ENCODE measurements at regions not wholly inside any gene's neighbourhood (a gene's known extent, or its start where the extent isn't known, plus 50 kb on each side); places are given as distances from the start of the nearest gene placed in this dataset.

- no peak overlapping the region for H4K91ac ChIP-seq (ENCODE audit: insufficient read length, low read depth, low read length)
These were observed 99.9 kb downstream of the CLDN1 start for GRCh38 chr3:190222360-190222759.

More at GRCh38 chr3:190222360-190222759, 99.9 kb downstream of the CLDN1 start:
- Histone ChIP-seq H3K9ac (ENCODE audit: extremely low read depth, insufficient read length, low read length) (no peak overlapping the region), H2BK120ac (ENCODE audit: low read depth, low read length, poor library complexity, severe bottlenecking) (no peak overlapping the region), H3K4ac (ENCODE audit: low read depth, low read length) (no peak overlapping the region), H2BK20ac (ENCODE audit: low read depth, low read length, poor library complexity, severe bottlenecking) (no peak overlapping the region), H3K27ac (ENCODE audit: insufficient read length, low read depth, low read length) (no peak overlapping the region), H2BK12ac (ENCODE audit: insufficient read length, low read depth, low read length) (no peak overlapping the region), H3K56ac (ENCODE audit: insufficient read length, low read depth, low read length) (no peak overlapping the region), H3K4me1 (ENCODE audit: insufficient read depth, low read length) (no peaks in the 10 kb centered on the region), H3K23me2 (ENCODE audit: insufficient read length, low read depth, low read length, poor library complexity, severe bottlenecking) (no peaks in the 10 kb centered on the region), H4K5ac (ENCODE audit: insufficient read length, low read depth, low read length) (no peak overlapping the region), H3K23ac (ENCODE audit: insufficient read length, low read depth, low read length) (no peak overlapping the region), H3K27me3 (ENCODE audit: insufficient read depth, low read length) (no peaks in the 10 kb centered on the region), H3K4me2 (ENCODE audit: insufficient read depth, insufficient read length, low read length) (no peak overlapping the region), H3K9me3 (ENCODE audit: control insufficient read depth, low read depth, low read length) (no peaks in the 10 kb centered on the region), H3K14ac (ENCODE audit: insufficient read depth, low read length) (no peak overlapping the region), H2BK5ac (ENCODE audit: insufficient read length, low read length) (no peak overlapping the region), H4K20me1 (ENCODE audit: control insufficient read depth, insufficient read depth, insufficient read length) (no peaks in the 10 kb centered on the region), H3K18ac (ENCODE audit: insufficient read length, low read depth, low read length) (no peak overlapping the region), H3K79me2 (ENCODE audit: insufficient read depth, low read length) (no peaks in the 10 kb centered on the region), H3T11ph (ENCODE audit: low read length) (no peak overlapping the region), H4K8ac (replicated peaks; ENCODE audit: insufficient read length, low read depth, low read length) (no peak overlapping the region), H2BK15ac (ENCODE audit: low read depth, low read length) (no peak overlapping the region), H3K79me1 (ENCODE audit: insufficient read depth, low read depth, low read length, poor library complexity, severe bottlenecking) (no peaks in the 10 kb centered on the region), H2AFZ (ENCODE audit: low read length) (no peak overlapping the region), H2AK5ac (ENCODE audit: insufficient read length, low read length) (no peak overlapping the region)
- no peak overlapping the region; a peak in 1 of 7 replicates for H3K27ac Mint-ChIP-seq
- H3K36me3 Mint-ChIP-seq (ENCODE audit: insufficient read depth in 1 of 3, low read depth in 3 of 3), result peaks cover 0 to 11% (median 0%) of the 10 kb centered on the region in 3 experiments; a peak in 2 of 7 replicates
- DNase-seq, result no peak
- H3K4me1 Mint-ChIP-seq, result no peaks in the 10 kb centered on the region
- no peaks in the 10 kb centered on the region for H3K27me3 Mint-ChIP-seq (ENCODE audit: low read depth)
- no CpG with 5 or more reads among the region's 3 CpGs for WGBS (ENCODE audit: extremely low coverage, insufficient read length, low lambda C conversion rate)
- no peak overlapping the region for H3K4me3 Mint-ChIP-seq
- peaks cover 5 to 10% of the 10 kb centered on the region in 2 experiments; a peak in 3 of 5 replicates for H3K9me3 Mint-ChIP-seq
- TF ChIP-seq CTCF (conservative IDR thresholded peaks at IDR 0.05), result no peak

All from H9 (cell line).